Frontal cortex (tissue), 3 donors: ENCODE measurements at regions not wholly inside any gene's neighbourhood (a gene's known extent, or its start where the extent isn't known, plus 50 kb on each side); places are given as distances from the start of the nearest gene placed in this dataset.
"Not testable (repeated sequence)": the region's sequence is repeated elsewhere in the genome, so short reads cannot be mapped to it uniquely, and the experiment has no call there.

Source experiments
- DNase-seq, 2 donors: peaks; one replicate each; pipeline ENCODE4 v3.0.0; 2012; ENCODE audit warnings: low spot score in 2 of 2
- FAIRE-seq: peaks from 2 replicates; lab custom pipeline; 2012; peaks lifted over from hg19 to GRCh38; lab: Jason Lieb, UNC
- donor health status: control.
- donor health status: control.
- donor health status: control.

- no peak for FAIRE-seq
Observed at GRCh38 chr3:16704941-16705340, 99.7 kb upstream of the DAZL start.

DNA sequence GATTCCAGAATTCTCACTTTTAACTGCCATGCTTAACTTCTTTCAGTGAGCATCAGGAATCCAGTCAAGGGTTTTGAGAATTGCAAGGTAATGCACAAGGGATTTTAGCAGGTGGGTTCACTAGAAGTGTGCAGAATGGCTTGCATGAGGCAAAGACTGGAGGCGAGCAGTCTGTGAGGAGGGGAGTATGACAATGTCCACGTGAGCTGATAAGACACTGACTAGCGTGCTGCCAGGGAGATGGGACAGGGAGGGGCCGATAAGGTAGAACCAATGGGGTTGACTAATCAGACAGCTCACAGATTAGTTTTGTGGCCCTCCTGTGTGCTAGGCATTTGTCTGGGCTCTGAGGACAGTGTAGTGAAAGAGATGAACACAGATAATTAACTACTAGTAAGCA is 102.0 kb upstream of the DAZL start:
- DNase-seq (no peak), FAIRE-seq (no peak)

More at GRCh38 chr3:16704941-16705340, 99.7 kb upstream of the DAZL start:
- DNase-seq, result no peak

DNA sequence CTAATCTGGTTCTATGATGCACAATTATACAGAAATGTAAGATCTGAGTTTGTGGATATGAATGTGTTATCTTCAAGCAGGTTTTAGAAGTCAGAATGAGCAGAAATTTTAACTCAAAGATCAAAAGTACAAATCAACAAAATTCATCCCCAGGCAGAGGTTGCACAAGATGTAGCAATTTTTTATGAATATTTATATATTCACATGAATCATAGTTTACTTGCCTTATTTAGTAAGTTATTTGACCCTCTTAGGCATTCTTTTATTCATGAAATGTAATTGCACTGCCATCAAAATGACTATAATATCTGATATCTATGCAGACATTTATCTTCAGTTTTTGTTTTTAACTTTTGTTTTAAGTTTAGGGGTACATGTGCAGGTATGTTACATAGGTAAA is 103.1 kb upstream of the DAZL start:
- FAIRE-seq (no peak), DNase-seq (no peak)

GRCh38 chr3:16711691-16712090 is 106.5 kb upstream of the DAZL start:
- DNase-seq, FAIRE-seq: not testable (repeated sequence)

DNA sequence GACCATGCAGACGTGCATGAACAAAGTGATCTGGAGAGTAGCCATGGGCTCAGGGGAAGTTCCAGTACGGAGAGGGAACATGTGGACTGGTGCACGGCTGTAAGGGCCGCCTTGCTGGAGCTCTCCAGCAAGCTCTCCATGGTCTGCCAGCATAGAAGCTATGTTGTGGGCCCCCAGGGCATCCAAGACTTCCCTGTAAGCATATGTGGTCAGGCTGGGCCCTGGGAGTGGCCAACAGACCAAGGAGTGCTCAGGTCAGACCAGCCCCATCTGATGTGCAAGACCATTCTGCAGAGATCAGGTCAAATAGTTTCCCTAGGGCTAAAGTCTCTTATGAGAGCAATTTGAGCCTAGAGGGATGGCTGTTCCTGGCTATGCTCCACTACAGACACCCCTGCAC is 110.1 kb upstream of the DAZL start:
- FAIRE-seq (no peak), DNase-seq (no peak)

- DNase-seq (no peak), FAIRE-seq (no peak)
Observed at GRCh38 chr3:16719426-16719825, 114.2 kb upstream of the DAZL start.

DNA sequence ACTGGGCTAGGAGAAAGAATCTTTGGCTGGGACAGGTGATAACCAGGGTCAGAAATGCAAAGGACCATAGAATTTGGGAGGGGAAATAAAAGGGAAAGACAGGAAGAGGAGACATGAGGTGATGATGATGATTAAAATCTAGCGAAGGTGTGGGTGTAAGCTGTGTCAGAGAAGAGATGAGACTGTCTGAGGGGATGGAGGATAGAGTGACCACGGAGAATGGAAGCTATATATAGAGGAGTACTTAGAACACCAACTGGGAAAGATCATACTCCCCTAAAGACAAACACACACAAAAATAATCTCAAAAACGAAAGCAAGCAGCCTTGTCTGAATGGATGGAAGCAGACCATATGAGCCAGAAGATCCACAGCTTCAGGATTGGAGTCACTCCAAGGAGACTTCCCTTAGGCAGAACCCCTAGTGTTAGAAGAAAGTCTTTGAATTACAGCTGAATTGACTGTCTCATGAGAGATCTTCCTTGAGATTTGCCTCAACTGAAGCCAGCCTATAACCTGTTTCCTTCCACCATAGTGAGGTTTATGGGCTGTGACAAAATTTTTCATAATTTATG is 115.2 kb upstream of the DAZL start:
- FAIRE-seq, result no peak
- DNase-seq, result no peak

GRCh38 chr3:16721494-16721893 is 116.3 kb upstream of the DAZL start:
- FAIRE-seq, result no peak
- no peak for DNase-seq

GRCh38 chr3:16723978-16724377 is 118.8 kb upstream of the DAZL start:
- DNase-seq (no peak), FAIRE-seq (no peak)

DNA sequence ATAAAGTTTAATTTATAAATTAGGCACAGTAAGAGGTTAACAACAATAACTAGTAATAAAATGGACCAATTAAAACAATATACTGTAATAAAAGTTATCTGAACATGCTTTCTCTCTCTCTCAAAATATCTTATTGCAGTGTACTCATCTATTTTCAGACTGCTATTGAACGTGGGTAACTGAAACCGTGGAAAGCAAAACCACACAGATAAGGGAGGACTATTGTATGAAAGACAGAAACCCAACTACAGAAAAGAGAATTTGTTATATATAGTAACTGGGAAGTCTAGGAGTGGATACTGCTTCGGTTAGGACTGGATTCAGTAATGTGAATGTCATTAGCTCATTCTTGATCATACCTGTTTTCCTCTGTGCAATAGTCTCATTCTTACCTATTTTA is 119.3 kb upstream of the DAZL start:
- FAIRE-seq, result no peak
- DNase-seq, result no peak

DNA sequence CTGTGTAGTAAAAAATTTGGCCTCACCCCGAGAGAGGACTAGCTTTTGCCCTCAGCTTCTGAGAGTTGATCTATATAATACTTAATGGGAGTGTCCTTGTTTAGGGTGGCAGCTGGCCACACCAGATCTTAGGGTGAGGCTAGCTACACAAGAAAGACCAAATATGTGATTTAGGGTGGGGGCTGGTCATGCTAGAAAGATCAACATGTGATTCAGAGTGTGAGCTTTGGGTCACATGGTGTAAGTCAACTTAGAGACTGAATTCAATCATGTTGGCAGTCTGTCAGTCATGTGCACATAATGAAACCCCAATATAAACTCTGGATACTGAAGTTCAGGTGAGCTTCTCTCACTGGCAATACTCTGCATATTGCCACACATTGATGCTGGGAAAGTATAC is 120.7 kb upstream of the DAZL start:
- FAIRE-seq (no peak), DNase-seq (no peak)

- FAIRE-seq (no peak), DNase-seq (no peak)
Observed at GRCh38 chr3:16728770-16729745, 123.8 kb upstream of the DAZL start.

DNA sequence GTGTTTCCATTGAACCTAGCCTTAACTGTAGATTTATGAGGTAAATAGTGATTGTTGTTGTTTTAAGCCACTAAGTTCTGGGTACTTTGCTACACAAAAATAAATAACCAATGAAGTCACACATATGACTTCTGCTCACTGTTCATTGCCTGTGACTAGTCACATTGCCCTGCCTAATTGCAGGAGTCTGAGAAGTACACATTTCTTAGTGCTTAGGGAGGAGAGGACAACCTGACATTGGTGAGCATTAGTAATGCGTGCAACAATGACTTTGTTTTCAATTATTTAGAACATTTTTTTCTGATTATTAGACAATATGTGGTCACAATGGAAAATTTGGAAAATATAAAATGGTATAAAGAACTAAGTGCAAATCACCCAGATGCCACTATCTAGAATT is 133.2 kb upstream of the DAZL start:
- no peak for DNase-seq
- FAIRE-seq, result no peak

DNA sequence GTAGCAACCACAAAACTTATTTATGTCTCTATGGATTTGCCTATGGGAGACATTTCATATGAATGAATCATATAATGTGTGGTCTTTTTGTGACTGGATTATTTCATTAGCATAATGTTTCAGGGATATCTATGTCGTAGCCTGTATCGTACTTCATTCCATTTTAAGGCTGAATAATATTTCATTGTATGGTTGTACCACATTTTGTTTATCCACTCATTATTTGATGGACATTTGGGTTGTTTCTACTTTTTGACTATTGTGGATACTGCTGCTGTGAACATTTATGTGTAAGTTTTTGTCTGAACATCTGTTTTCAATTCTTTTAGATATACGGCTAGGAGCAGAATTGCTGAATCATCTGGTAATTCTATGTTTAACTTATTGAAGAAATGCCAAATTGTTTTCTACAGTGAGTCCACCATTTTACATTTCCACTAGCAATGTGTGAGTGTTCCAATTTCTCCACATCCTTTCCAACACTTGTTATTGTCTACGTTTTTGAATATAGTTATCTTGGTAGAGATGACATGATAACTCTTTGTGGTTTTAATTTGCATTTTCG is 134.4 kb upstream of the DAZL start:
- no peak for FAIRE-seq

DNA sequence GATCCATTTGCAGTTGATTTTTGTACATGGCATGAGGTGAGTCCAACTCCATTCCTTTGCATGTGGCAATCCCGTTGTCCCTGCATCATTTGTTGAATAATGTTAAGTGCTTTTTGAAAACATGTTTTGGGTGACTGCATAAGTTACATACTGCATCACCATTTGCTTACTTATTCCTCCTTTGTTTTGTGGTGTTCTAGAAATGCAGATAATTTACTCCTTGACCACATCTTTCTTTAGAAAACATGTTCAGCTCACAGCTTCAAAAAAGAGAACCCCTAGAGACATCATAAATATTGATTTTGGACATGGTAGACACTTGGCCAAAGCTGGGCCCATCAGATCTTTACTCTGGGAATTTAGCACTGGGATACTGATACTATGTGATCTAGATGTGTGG is 135.3 kb upstream of the DAZL start:
- DNase-seq (no peak), FAIRE-seq (no peak)

More for the DNA sequence above, 134.4 kb upstream of the DAZL start:
- DNase-seq, result no peak

DNA sequence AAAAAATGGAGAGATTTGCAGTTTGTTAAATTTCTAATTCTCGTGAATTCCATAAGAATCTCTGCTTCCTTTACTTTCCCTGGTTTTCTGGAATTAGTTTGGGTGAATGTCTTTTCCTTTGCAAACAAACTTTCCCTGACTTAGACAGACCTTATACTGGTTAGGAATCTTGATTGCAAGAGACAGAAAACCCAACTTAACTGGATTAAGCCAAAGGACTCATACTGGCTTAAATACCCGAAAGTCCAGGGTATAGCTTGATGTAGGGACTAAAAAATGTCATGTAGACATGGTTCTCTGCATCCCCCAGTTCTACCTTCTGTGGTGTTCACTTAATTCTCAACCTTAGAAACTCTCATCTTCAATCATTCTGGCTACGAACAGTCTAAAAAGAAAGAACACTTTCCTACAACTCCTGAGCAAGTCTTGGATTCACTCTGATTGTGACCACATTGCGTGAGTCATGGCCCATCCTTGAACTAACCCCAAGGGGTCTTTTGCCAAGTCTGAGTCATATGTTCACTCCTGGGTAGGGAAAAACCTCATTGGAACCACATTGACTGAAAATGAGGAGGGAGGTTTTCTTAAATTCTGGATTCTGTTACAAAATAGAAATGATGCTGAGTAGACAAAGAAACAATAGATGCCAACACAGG is 136.0 kb upstream of the DAZL start:
- no peak for FAIRE-seq
- DNase-seq, result no peak

GRCh38 chr3:16741890-16742289 is 136.7 kb upstream of the DAZL start:
- FAIRE-seq (no peak), DNase-seq (no peak)

DNA sequence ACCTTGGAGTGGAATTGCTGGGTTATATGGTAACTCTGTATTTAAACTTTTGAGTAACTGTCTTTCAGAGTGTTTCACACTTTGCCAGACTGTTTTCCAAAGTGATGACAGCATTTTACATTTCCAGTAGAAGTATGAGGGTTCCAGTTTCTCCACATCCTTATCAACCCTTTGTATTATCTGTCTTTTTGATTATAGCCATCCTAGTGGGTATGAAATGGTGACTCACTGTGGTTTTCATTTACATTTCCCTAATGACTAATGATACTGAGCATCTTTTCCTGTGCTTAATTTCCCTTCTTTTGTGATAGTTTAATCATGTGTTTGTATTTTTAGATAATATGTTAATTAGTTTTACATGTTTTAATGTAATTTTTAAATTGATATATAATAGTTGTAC is 138.1 kb upstream of the DAZL start:
- no peak for FAIRE-seq

GRCh38 chr3:16759227-16759903 is 125.4 kb upstream of the PLCL2 start:
- FAIRE-seq (no peak), DNase-seq (no peak)

More for the DNA sequence above, 138.1 kb upstream of the DAZL start:
- no peak for DNase-seq

DNA sequence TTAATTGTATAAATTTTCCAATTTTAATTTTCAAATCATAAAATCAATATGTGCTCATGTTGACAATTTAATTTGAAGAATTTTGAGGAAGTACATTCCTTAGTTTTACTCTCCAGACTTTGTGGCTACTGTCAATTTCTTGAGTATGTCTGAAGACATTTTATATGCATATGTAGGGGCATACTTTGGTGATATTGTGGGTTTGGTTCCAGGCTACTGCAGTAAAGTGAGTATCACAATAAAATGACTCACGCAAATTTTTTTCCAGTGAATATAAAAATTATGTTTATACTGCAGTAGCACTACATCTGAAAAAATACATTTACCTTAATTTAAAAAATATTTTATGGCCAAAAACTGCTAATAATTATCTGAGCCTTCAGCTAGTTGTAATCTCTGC is 123.2 kb upstream of the PLCL2 start:
- no peak for FAIRE-seq
- no peak for DNase-seq
